ENCODE measurements at regions not wholly inside any gene's neighbourhood (a gene's known extent, or its start where the extent isn't known, plus 50 kb on each side); places are given as distances from the start of the nearest gene placed in this dataset.
A peak's percentile ranks its signal among the peaks of the same experiment; 100 is the strongest.

GRCh38 chr13:64278493-64278892 is 2862.8 kb upstream of the PCDH20 start:
- Histone ChIP-seq H2BK120ac (ENCODE audit: insufficient read depth, low read length, poor library complexity) (no peak overlapping the region), H3K4me2 (ENCODE audit: low read length) (no peak overlapping the region), H3K4ac (ENCODE audit: low read depth, low read length) (no peak overlapping the region), H3K9me3 (ENCODE audit: insufficient read depth, low read depth, low read length) (no peaks in the 10 kb centered on the region), H4K91ac (ENCODE audit: low read depth, low read length) (no peak overlapping the region), H2BK12ac (ENCODE audit: low read length) (no peak overlapping the region), H3K9ac (ENCODE audit: low read length) (no peak overlapping the region), H3K27me3 (ENCODE audit: insufficient read depth, low read length) (no peaks in the 10 kb centered on the region), H4K12ac (ENCODE audit: low read depth, low read length) (no peak overlapping the region), H2BK5ac (ENCODE audit: low read depth, low read length, poor library complexity) (no peak overlapping the region), H2AFZ (ENCODE audit: insufficient read depth, low read length, poor library complexity) (no peak overlapping the region), H3K79me2 (ENCODE audit: control insufficient read depth, insufficient read depth, low read length, poor library complexity) (no peaks in the 10 kb centered on the region), H4K8ac (ENCODE audit: low read depth, low read length) (no peak overlapping the region), H3K79me1 (ENCODE audit: low read length) (no peaks in the 10 kb centered on the region), H3K4me1 (ENCODE audit: control insufficient read depth in 1 of 2, insufficient read depth in 2 of 2, low read length in 2 of 2) (no peaks in the 10 kb centered on the region), H3K4me3 (ENCODE audit: low read depth, low read length) (no peak overlapping the region), H2AK5ac (ENCODE audit: low read length) (no peak overlapping the region), H3K36me3 (ENCODE audit: control insufficient read depth in 1 of 2, insufficient read depth in 2 of 2, low read length in 2 of 2) (no peaks in the 10 kb centered on the region), H3K23ac (ENCODE audit: low read length) (no peak overlapping the region), H3K27ac (ENCODE audit: low read depth, low read length) (no peak overlapping the region), H3K14ac (ENCODE audit: low read length) (no peak overlapping the region), H3K18ac (ENCODE audit: low read length) (no peak overlapping the region)
- DNase-seq: peak in 1 of 2 donors; percentile 7
- WGBS (ENCODE audit: extremely low coverage, insufficient coverage, insufficient read length): no CpG with 5 or more reads among the region's 5 CpGs

- H2BK12ac ChIP-seq (ENCODE audit: low read length): no peak overlapping the region
- no peak for DNase-seq
- no CpG with 5 or more reads among the region's 2 CpGs for WGBS (ENCODE audit: extremely low coverage, insufficient coverage, insufficient read length)
Observed at GRCh38 chr13:64277097-64277496, 2861.4 kb upstream of the PCDH20 start.

GRCh38 chr13:64276232-64276631 is 2860.6 kb upstream of the PCDH20 start:
- no peak overlapping the region for H3K23ac ChIP-seq (ENCODE audit: low read length)
- H3K4me2 ChIP-seq (ENCODE audit: low read length): no peak overlapping the region
- no peak overlapping the region for H4K91ac ChIP-seq (ENCODE audit: low read depth, low read length)
- no peaks in the 10 kb centered on the region for H3K9me3 ChIP-seq (ENCODE audit: insufficient read depth, low read depth, low read length)
- no peak overlapping the region for H4K8ac ChIP-seq (ENCODE audit: low read depth, low read length)
- H3K79me2 ChIP-seq (ENCODE audit: control insufficient read depth, insufficient read depth, low read length, poor library complexity): no peaks in the 10 kb centered on the region
- peaks cover 2% of the 10 kb centered on the region in 2 experiments for H3K4me1 ChIP-seq (ENCODE audit: control insufficient read depth in 1 of 2, insufficient read depth in 2 of 2, low read length in 2 of 2)
- no peak overlapping the region for H2BK5ac ChIP-seq (ENCODE audit: low read depth, low read length, poor library complexity)
- no peak overlapping the region for H3K9ac ChIP-seq (ENCODE audit: low read length)
- H3K27me3 ChIP-seq (ENCODE audit: insufficient read depth, low read length): no peaks in the 10 kb centered on the region
- no peaks in the 10 kb centered on the region for H3K79me1 ChIP-seq (ENCODE audit: low read length)
- no peak overlapping the region for H2BK12ac ChIP-seq (ENCODE audit: low read length)
- no CpG with 5 or more reads among the region's 2 CpGs for WGBS (ENCODE audit: extremely low coverage, insufficient coverage, insufficient read length)
- no peak overlapping the region for H3K4me3 ChIP-seq (ENCODE audit: low read depth, low read length)
- H4K12ac ChIP-seq (ENCODE audit: low read depth, low read length): no peak overlapping the region
- H2AK5ac ChIP-seq (ENCODE audit: low read length): no peak overlapping the region
- H2BK120ac ChIP-seq (ENCODE audit: insufficient read depth, low read length, poor library complexity): no peak overlapping the region
- H3K4ac ChIP-seq (ENCODE audit: low read depth, low read length): no peak overlapping the region
- no peak overlapping the region for H3K14ac ChIP-seq (ENCODE audit: low read length)
- H3K18ac ChIP-seq (ENCODE audit: low read length): no peak overlapping the region
- no peaks in the 10 kb centered on the region for H3K36me3 ChIP-seq (ENCODE audit: control insufficient read depth in 1 of 2, insufficient read depth in 2 of 2, low read length in 2 of 2)
- H3K27ac ChIP-seq (ENCODE audit: low read depth, low read length): no peak overlapping the region
- no peak overlapping the region for H2AFZ ChIP-seq (ENCODE audit: insufficient read depth, low read length, poor library complexity)
- DNase-seq: no peak

More at GRCh38 chr13:64277097-64277496, 2861.4 kb upstream of the PCDH20 start:
- no peak overlapping the region for H3K18ac ChIP-seq (ENCODE audit: low read length)
- H3K27ac ChIP-seq (ENCODE audit: low read depth, low read length): no peak overlapping the region
- no peaks in the 10 kb centered on the region for H3K27me3 ChIP-seq (ENCODE audit: insufficient read depth, low read length)
- no peak overlapping the region for H3K4me3 ChIP-seq (ENCODE audit: low read depth, low read length)
- no peak overlapping the region for H2AFZ ChIP-seq (ENCODE audit: insufficient read depth, low read length, poor library complexity)
- no peaks in the 10 kb centered on the region for H3K79me2 ChIP-seq (ENCODE audit: control insufficient read depth, insufficient read depth, low read length, poor library complexity)
- H3K4me2 ChIP-seq (ENCODE audit: low read length): no peak overlapping the region
- no peak overlapping the region for H3K9ac ChIP-seq (ENCODE audit: low read length)
- H3K79me1 ChIP-seq (ENCODE audit: low read length): no peaks in the 10 kb centered on the region
- H3K4ac ChIP-seq (ENCODE audit: low read depth, low read length): no peak overlapping the region
- H3K14ac ChIP-seq (ENCODE audit: low read length): no peak overlapping the region
- no peak overlapping the region for H2BK5ac ChIP-seq (ENCODE audit: low read depth, low read length, poor library complexity)
- no peak overlapping the region for H4K8ac ChIP-seq (ENCODE audit: low read depth, low read length)
- H3K9me3 ChIP-seq (ENCODE audit: insufficient read depth, low read depth, low read length): no peaks in the 10 kb centered on the region
- H4K12ac ChIP-seq (ENCODE audit: low read depth, low read length): no peak overlapping the region
- H3K23ac ChIP-seq (ENCODE audit: low read length): no peak overlapping the region
- H4K91ac ChIP-seq (ENCODE audit: low read depth, low read length): no peak overlapping the region
- H3K36me3 ChIP-seq (ENCODE audit: control insufficient read depth in 1 of 2, insufficient read depth in 2 of 2, low read length in 2 of 2): no peaks in the 10 kb centered on the region
- no peak overlapping the region for H2BK120ac ChIP-seq (ENCODE audit: insufficient read depth, low read length, poor library complexity)
- H3K4me1 ChIP-seq (ENCODE audit: control insufficient read depth in 1 of 2, insufficient read depth in 2 of 2, low read length in 2 of 2): peaks cover 2% of the 10 kb centered on the region in 2 experiments
- H2AK5ac ChIP-seq (ENCODE audit: low read length): no peak overlapping the region

- no peak overlapping the region for H3K23ac ChIP-seq (ENCODE audit: low read length)
- peaks cover 2% of the 10 kb centered on the region in 2 experiments for H3K4me1 ChIP-seq (ENCODE audit: control insufficient read depth in 1 of 2, insufficient read depth in 2 of 2, low read length in 2 of 2)
- H2BK12ac ChIP-seq (ENCODE audit: low read length): no peak overlapping the region
- no peaks in the 10 kb centered on the region for H3K79me2 ChIP-seq (ENCODE audit: control insufficient read depth, insufficient read depth, low read length, poor library complexity)
- peak overlapping the region; percentile 17 for H3K14ac ChIP-seq (ENCODE audit: low read length)
- peak in 1 of 2 donors; percentile 31 for DNase-seq
- H2AFZ ChIP-seq (ENCODE audit: insufficient read depth, low read length, poor library complexity): no peak overlapping the region
- H2BK120ac ChIP-seq (ENCODE audit: insufficient read depth, low read length, poor library complexity): peak overlapping the region; percentile 53
- no peak overlapping the region for H3K9ac ChIP-seq (ENCODE audit: low read length)
- WGBS (ENCODE audit: extremely low coverage, insufficient coverage, insufficient read length): no CpG with 5 or more reads among the region's 5 CpGs
- H3K9me3 ChIP-seq (ENCODE audit: insufficient read depth, low read depth, low read length): no peaks in the 10 kb centered on the region
- no peaks in the 10 kb centered on the region for H3K79me1 ChIP-seq (ENCODE audit: low read length)
- peak overlapping the region; percentile 13 for H3K27ac ChIP-seq (ENCODE audit: low read depth, low read length)
- no peaks in the 10 kb centered on the region for H3K27me3 ChIP-seq (ENCODE audit: insufficient read depth, low read length)
- no peak overlapping the region for H3K4me2 ChIP-seq (ENCODE audit: low read length)
- H2BK5ac ChIP-seq (ENCODE audit: low read depth, low read length, poor library complexity): peak overlapping the region; percentile 46
- no peak overlapping the region for H3K18ac ChIP-seq (ENCODE audit: low read length)
- H2AK5ac ChIP-seq (ENCODE audit: low read length): no peak overlapping the region
- no peaks in the 10 kb centered on the region for H3K36me3 ChIP-seq (ENCODE audit: control insufficient read depth in 1 of 2, insufficient read depth in 2 of 2, low read length in 2 of 2)
- peak overlapping the region; percentile 29 for H4K8ac ChIP-seq (ENCODE audit: low read depth, low read length)
- H3K4me3 ChIP-seq (ENCODE audit: low read depth, low read length): no peak overlapping the region
- H3K4ac ChIP-seq (ENCODE audit: low read depth, low read length): no peak overlapping the region
- H4K91ac ChIP-seq (ENCODE audit: low read depth, low read length): peak overlapping the region; percentile 35
- H4K12ac ChIP-seq (ENCODE audit: low read depth, low read length): no peak overlapping the region
Observed at GRCh38 chr13:64274481-64275217, 2859.0 kb upstream of the PCDH20 start.
